ENCODE measurements at regions not wholly inside any gene's neighbourhood (a gene's known extent, or its start where the extent isn't known, plus 50 kb on each side); places are given as distances from the start of the nearest gene placed in this dataset.

GRCh38 chr20:24797745-24798655, 151.1 kb upstream of the CST7 start:
- no peak for DNase-seq

- no peak for DNase-seq
Observed at GRCh38 chr20:24798930-24799705, 150.0 kb upstream of the CST7 start.

- DNase-seq = no peak
Observed at GRCh38 chr20:24799971-24800580, 149.0 kb upstream of the CST7 start.

- DNase-seq = no peak
Observed at GRCh38 chr20:24802286-24802820, 146.7 kb upstream of the CST7 start.

- no peak for DNase-seq
Observed at GRCh38 chr20:24804481-24805206, 144.4 kb upstream of the CST7 start.

GRCh38 chr20:24805456-24806238, 143.4 kb upstream of the CST7 start:
- no peak for DNase-seq

- no peak for DNase-seq
Observed at GRCh38 chr20:24806705-24807676, 142.1 kb upstream of the CST7 start.

DNA sequence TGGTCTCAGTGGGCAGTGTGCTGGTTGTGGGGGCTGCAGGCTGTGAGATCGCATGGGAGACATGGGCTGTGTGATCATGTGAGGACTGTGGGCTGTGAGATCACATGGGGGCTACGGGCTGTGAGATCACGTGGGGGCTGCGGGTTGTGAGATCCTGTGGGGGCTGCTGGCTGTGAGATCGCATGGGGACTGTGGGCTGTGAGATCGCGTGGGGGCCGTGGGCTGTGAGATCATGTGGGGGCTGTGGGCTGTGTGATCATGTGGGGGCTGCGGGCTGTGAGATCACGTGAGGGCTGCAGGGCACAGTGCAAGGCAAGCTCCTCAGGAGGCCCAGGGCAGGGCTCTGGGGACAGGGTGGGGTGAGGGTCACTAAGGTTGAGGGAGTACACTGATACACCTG, 140.5 kb upstream of the CST7 start:
- DNase-seq = no peak

DNA sequence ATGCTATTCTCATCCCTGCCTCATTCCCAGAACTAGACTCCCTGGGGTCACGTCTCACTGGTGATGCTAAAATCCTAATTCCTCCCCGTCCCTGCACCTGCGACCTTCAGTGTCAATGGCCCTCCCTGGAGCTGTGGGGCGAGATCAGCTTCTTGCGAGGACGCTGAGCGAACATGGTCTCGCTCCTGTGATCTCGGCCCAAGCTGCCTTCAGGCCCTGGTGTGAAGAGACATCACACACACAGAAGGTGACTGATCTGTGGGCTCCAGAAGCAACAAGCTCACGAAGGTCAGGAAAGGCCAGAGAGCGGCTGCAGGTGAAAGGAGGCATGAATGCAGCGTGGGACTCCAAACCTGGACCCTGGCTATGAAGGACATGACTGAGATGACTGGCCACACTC, 139.5 kb upstream of the CST7 start:
- DNase-seq = no peak

DNA sequence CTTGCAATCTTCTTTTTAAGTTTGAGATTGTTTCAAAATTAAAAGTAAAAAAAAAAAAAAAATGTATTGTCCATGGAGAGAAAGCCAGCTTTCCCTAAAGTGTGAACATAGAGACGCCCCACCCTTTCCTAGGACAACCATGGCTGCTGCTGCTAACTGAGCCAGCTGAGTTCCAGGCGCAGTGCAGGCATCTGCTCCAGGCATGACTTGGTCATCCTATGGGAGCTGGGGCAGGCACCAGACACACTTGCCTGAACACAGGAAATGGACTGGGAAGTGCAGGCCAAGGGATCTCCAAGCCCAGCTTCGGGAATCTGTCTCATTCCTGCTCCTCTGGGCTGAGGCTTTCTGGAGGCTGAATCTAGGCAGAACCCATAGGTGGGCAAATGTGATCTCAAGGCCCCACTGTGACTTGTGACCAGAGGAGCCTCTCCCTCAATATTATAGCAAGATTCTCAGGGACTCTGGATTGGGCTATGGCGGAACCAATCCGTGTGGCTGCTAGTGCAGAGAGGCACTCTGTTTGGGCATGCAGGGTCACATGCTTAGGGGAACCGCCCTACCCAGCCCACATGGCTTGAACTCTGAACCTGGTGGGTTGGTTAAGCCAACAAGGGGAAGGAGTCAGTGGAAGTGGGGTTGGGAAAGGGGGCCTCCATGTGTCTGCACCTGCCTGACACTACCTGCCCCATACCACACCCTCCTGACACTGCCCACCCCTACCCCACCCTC, 138.2 kb upstream of the CST7 start:
- DNase-seq = no peak

DNA sequence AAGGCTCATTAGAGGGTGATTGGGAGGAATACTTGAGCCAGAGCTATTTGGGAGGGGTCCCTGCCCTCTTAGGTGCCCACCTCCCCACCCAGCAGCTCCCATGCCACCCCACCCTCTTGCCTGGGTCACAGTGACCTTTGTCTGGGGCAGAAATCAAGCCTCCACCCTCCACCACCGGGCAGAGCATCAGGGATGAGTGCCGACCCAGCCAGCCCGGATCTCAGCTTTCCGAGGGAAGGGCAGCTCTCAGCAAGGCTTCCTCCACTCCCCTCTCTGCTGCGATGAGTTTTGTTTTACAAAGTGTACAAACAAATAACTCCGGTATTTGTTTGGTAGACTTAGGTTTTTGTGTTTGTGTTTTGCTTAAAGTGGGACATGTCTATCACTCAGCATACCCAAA, 136.7 kb upstream of the CST7 start:
- DNase-seq = no peak

GRCh38 chr20:24813080-24813479, 136.0 kb upstream of the CST7 start:
- DNase-seq = no peak

- no peak for DNase-seq
Observed at GRCh38 chr20:24813496-24813895, 135.6 kb upstream of the CST7 start.

DNA sequence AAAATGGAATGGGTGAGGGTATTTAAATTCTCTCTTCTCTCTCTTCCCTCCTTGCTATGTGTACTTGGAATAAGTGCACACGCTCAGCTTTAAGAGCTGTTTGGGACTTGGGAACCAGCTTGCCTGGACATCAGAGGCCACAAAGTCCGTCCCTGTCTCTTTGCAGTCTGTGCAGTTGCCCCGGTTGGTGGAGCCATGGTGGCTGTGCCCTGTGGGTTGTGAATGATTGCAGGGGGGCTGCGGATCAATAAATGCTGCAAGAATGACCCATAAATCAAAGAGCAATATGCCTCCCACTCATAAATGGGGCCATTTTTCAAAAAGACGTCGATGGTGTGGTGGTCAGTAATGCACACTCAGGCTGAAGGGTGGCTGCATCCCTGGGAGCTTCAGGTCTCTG, 135.1 kb upstream of the CST7 start:
- DNase-seq = no peak

GRCh38 chr20:24814556-24815195, 134.4 kb upstream of the CST7 start:
- no peak for DNase-seq

GRCh38 chr20:24815196-24815815, 133.8 kb upstream of the CST7 start:
- DNase-seq = no peak

DNA sequence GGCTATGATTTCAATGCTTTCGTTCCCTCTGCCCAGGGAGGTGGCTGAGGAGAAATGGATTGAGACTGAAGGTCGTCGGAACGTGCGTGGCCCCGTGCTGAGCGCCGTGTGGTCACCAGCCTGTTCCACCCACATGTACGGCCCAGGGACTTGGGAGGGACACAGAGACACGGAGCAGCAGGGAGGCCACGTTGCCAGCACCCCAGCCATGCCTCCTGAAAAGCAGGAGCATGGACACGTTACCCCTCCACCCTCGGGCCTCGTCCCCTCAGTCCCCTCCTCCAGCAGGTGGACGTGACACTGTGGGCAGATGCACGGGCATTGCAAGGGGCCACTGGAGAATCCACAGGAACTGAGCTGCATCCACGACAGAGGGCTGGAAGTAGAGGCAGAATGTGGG, 133.1 kb upstream of the CST7 start:
- DNase-seq = no peak

- no peak for DNase-seq
Observed at GRCh38 chr20:24816431-24816830, 132.6 kb upstream of the CST7 start.

DNA sequence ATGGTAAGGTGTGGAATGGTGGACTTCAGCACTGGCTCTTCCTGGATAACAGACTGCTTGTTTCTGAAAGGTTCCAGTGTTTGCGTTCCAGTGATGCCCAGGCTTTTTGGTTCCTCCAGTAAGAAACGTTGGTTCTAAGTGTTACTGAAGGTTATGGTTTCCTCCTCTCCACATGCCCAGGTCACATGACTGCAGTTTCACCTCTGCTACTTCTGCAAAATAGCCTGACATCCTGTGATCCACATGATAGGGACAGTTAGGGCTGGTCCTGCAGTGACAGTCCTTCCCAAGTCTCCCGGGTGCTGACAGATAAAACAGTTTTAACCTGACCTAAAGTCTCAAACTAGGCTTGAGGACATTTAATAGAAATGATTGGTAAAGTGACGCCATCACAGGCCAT, 132.2 kb upstream of the CST7 start:
- no peak for DNase-seq
